Adrenal gland (tissue), 5 donors: ENCODE measurements at regions not wholly inside any gene's neighbourhood (a gene's known extent, or its start where the extent isn't known, plus 50 kb on each side); places are given as distances from the start of the nearest gene placed in this dataset.

Experiments
- POLR2A ChIP-seq, 2 donors: fragments of 450-650 bp; IDR thresholded peaks; one replicate each; pipeline ENCODE4 v1.6.1; 2017; ENCODE audit warnings: antibody characterized with exemption in 2 of 2, mild to moderate bottlenecking in 2 of 2, moderate library complexity in 1 of 2
- TF ChIP-seq, protein P1 (sequence below), 6 experiments: fragments of 450-650 bp in 4 of 6; fragments of 200-600 bp in 2 of 6; sonication (generic) in 1 of 6; IDR thresholded peaks; 1 replicate in 5 of 6; 2 replicates in 1 of 6; pipeline versions ENCODE4 v1.5.1 to v1.8.0; 2016 to 2021; ENCODE audit warnings: antibody characterized with exemption in 6 of 6, mild to moderate bottlenecking in 2 of 6, moderate library complexity in 1 of 6
- donor health status: DM: no; HTN: no; CAD: no.

- TF ChIP-seq, protein P1, sequence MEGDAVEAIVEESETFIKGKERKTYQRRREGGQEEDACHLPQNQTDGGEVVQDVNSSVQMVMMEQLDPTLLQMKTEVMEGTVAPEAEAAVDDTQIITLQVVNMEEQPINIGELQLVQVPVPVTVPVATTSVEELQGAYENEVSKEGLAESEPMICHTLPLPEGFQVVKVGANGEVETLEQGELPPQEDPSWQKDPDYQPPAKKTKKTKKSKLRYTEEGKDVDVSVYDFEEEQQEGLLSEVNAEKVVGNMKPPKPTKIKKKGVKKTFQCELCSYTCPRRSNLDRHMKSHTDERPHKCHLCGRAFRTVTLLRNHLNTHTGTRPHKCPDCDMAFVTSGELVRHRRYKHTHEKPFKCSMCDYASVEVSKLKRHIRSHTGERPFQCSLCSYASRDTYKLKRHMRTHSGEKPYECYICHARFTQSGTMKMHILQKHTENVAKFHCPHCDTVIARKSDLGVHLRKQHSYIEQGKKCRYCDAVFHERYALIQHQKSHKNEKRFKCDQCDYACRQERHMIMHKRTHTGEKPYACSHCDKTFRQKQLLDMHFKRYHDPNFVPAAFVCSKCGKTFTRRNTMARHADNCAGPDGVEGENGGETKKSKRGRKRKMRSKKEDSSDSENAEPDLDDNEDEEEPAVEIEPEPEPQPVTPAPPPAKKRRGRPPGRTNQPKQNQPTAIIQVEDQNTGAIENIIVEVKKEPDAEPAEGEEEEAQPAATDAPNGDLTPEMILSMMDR (IDR thresholded peaks at IDR 0.05): no peak
- TF ChIP-seq POLR2A (IDR thresholded peaks at IDR 0.05): no peak
Measured at GRCh38 chr12:78490861-78491260, 373.7 kb upstream of the SYT1 start.
